HG03064 (cell line): ENCODE measurements at regions not wholly inside any gene's neighbourhood (a gene's known extent, or its start where the extent isn't known, plus 50 kb on each side); places are given as distances from the start of the nearest gene placed in this dataset.
"Not testable (repeated sequence)": the region's sequence is repeated elsewhere in the genome, so short reads cannot be mapped to it uniquely, and the experiment has no call there.

Source experiments
- ATAC-seq: cut with Tn5 transposase; IDR thresholded peaks from one replicate; pipeline ENCODE4 v1.9.1; 2021; ENCODE audit warnings: low read depth; ENCODE audit not compliant: unreplicated experiment

DNA sequence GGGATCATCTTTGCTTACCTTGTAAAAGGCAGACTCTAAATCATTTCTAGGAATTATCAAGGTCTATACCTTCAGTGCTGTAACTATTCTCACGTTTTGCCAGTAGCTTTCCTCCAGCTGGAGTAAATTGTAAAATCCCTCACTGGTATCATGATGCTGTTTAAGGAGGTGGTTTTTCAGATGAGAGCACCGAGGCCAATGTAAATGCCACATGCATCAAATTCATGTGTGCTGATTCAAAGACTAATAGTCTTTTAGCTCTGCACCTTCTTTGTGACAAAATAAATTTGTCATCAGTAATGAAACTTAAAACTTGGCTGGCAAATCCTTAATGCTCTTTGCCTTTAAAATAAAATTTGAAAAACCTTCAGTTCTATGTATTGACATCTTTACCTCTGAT is 503.8 kb downstream of the SETD4 start:
- no peak for ATAC-seq

DNA sequence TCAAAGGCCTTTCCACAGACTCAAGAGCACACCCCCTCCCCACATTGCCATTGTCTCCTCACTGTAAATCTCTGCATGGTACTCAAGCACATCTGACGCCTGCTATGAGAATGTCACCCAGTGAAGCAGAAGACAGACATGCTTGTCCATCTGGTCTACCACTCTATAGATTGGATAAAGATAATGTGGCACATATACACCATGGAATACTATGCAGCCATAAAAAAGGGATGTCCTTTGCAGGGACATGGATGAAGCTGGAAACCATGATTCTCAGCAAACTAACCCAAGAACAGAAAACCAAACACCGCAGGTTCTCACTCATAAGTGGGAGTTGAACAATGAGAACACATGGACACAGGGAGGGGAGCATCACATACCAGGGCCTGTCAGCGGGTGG is 503.4 kb upstream of the RUNX1 start:
- not testable (repeated sequence) for ATAC-seq

DNA sequence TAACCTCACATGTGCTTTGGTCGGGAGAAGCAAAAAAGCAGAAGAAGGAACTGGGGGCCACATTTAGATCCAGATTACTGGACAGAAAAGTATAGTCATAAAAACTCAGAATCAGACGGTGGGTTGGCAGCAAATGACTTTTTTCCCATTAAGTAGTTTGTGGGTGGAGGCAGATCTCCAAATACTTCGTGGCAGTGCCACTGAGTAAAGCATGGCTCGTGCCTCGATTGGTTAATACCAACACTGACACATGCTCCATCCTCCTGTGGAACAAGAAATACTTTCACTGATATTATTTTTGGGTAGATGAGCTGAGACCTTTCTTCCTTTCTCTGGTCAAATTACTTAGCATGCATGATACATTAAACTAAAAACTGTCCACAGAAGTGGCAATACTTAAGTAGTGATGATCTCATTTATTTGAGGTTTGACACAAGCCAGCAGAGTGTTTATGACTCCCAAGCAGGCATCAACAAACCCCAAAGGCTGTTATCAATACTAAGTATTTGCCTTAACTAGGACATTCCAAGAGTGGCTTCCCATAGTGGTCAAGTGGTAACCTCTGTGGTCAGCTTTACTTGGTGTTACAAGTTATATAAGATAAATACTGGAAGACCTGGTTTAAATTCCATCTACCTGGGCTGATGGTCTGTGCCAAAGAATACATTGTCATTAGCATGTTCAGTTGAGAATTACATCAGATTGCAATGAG is 500.0 kb upstream of the RUNX1 start:
- ATAC-seq: no peak

DNA sequence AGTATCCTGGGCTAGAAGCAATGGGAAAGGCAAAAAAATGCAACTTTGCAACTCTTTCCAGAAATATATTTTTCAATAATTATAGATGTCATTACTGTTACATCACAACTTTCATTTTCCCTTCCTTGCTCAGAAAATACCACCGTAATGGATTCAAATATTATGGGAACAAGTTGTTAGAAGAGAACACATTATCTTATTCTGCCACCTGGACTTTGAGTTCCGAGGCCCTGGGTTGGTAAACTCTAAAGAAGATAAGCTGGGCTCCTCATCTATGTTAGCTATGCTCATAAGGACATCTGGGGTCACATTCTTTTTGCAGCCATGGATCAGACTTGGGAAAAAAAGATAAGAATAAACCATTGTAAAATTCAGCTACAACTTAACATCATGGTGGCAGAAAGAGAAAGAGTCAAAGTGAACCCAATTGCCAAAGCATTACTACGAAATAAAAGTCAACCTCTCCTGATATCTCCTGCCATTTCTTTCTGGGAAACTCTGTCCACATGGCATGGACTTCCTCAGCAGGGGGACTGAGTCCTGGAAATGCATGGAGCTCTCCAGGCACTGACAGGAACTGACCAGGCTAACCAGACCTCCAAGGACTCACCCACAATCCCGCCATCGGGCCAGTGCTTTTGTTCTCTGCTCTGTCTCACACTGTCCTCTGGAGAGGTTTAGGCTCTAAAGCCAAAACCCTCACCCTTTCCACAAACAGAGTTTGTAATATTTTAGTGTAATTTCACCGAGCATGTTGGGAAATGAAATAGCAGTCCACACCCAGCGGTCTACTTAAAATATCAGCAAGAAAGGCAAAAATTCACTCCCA is 499.1 kb upstream of the RUNX1 start:
- no peak for ATAC-seq

DNA sequence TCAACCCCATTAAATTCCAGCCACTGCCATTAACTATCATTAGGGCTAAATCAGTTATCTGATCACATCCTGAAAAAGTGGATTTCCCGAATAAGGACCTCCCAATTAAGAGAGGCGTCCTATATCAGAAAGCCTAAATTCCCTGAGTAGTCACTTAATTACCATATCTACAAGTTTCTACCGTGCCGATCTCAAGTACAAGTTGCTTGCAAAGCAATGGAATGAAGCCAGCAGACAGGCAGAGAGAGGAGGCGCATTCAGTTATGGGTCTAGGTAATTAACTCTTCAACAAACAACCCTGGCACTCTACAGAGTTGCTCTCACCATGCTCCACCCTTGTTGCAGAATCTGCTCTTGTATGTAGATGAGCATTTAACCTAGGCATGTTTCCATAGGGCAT is 494.6 kb upstream of the RUNX1 start:
- no peak for ATAC-seq

DNA sequence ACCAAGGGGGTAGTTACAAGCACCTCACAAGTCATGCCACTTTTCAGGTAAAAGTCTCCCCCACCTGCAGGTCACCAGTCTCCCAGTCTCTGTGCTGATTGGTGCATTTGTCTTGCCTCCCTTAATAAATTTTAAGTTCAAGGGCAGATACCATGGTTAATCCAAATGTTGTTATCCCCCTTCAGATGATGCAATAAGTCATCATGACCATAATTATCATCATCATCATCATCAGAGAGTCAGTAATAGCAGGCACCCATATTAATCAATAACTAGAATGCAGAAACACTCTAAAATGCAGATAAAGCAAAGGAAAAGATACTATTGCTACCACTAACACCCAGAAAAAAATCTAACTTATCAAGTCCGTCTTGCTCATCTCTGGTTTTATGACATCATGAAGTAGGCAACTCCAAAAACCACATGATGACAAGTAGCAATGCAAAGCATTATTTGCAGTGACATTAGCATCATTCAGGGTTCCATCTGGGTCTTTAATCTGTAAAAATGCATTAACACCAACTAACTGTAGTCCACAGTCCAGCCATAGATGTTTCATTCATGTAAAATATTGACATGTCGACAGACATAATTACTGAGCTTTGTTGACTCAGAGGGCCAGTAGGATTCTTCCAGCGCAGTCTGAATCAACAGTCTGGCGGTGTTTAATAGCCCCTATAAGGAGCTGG is 492.0 kb upstream of the RUNX1 start:
- no peak for ATAC-seq

DNA sequence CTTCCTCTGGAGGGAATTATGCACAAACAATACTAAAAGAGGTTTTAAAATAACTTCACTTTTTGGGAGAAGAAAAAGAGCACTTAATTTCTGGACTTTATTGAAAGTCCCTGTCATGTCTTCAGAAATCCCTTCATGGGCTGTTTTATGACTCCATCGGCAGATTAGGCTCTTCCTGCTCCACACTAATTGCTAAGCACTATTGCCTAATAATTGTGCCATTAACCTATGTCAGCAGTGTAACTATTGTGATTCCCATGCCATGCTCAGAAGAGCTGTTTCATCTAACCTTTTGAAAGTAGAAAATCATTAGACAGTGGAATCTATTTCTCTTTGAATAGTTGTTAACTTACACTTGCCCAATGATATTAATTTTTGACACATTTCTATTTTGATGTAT is 489.3 kb upstream of the RUNX1 start:
- no peak for ATAC-seq

DNA sequence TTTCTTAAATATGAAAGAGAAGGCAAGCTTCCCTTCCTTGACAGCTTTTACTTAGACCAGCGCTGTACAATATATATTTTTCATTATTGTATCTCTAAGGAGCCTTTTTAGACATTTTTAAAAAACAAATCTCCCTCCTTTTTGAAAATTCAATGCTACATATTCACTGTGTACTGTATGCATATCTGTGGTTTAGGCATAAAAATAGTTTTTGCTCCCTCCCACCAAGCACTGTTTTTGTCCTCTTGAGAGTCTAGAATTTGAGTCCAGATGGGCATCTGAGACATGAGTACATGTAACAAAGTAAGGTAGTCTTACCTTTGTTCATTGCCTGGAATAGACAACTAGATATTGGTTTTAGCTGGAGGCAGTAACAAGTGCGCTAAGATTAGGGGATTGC is 488.5 kb upstream of the RUNX1 start:
- ATAC-seq: no peak

DNA sequence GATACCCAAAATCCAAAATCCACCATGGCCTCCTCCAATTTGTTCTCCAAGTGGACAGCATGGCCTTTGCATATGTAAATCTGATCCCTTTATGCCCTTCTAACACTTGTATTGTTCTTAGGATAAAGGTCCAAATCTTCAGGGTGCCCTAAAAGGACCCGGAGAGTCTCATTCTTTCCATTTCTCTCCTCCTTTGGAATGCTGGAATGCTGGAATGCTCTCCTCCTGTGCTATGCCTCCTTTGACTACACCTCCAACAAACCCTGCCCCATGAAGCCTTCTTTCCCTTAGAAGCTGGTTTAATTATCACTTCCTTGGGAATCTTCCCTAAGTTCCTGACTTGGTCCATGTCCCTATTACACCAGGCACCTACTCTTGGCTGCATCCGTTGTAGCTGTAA is 484.8 kb upstream of the RUNX1 start:
- ATAC-seq: no peak

DNA sequence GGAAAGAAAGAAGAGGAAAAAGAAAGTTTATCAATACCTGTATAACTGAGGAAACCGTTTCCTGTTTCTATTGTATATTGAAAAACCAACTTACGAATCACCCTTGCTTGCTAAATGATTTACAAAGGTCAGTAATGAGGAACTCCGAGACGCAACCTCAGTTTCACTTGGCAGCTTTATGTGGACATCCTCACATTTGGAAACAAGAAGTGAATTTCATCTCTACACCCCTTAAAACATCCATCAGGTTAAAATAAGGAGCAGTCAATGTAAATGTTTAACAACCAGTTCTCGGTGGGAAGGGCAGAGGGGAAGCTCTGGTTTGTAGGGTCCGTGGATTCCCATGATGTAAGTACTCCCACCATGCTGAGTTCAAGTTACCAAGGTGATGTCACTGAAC is 481.7 kb upstream of the RUNX1 start:
- ATAC-seq: no peak

DNA sequence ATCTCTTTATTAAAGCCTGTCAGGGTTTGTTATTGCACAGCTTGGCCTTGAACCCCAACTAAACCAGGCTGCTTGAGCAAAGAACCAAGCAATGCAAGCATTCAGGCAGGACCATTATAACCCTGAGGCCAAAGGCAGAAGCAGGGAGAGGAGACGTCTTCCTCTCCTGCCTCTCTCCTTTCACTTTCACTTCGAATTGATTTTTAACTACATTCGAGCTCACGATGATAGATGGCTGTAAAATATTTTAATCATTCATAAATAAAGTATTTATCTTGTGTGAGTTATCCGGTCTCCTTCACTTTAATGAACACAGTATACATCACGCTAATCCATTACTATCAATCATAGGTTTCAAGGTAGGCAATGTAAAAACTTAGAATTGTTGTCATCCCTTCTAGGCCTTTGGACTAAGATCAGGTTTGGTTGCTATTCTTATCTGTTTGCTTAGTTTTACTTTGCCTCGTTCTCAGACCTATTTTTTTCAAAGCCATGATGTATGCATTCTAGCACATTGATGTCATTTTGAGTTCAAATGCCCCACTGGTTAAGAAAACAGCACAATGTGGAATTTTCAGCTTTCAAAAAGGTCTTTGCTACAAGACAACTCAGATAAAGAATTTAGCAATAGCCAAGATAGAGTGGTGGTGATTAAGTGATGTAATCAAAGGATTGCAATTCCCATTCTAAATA is 480.2 kb upstream of the RUNX1 start:
- ATAC-seq: no peak

DNA sequence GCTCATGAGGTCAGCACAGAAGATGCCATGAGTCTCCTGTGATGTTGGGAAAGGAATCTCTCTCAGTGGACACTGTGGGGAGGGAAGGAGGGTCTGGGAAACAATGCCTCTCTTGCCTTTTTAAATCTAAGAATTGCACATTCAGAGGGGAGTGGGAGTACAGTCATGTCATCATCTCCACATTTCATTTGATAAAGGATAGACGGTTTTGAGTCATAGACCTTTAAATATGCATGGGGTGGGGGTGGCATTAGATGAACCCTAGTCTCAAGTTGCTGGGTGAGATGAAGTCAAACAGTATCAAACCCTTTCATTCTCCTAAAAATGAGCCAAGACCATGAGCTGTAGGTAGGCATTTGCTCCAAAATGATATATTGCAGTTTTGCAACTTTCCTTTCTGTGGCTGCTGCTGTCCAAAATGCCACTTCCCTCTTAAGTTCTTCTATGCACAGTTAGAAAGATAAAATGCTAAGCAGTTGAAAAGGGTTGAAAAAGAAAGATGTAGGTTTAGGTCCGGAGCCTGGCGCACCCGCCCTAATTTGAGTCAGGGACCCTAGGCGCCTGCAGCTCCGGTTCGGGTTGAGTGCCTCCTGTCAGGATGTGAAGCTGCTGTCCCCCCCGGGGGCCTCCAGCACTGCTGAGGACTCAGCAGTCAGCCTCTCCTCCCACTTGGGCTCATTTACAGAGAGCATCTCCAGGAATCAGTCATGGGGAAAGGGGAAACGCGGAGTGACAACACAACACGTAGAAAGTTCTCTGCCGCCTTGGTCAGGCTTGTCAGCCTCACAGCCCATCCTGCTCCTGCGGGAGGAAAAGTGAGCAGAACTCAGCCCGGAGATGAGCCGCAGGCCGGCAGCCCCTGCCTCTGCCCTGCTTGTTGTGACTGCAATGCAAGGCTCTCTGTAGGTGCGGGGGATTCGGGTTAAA is 479.3 kb upstream of the RUNX1 start:
- ATAC-seq: no peak

DNA sequence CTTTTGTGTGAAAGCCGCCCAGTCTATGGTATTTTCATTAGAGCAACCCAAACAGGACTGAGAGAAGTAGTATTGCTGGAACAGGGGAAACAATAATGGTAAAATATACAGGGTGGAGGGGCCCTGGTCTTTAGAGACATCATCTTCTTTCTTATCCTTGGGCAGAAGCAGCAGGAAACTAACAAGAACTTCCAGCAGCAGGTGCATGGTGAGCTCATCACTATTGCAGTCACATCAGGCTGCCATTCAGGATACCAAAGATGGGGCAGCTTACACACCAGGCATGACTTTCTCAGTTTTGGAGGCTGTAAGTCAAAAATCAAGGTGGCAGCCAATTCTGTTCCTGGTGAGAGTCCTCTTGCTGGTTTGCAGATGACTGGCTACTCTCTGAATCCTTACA is 478.3 kb upstream of the RUNX1 start:
- no peak for ATAC-seq

DNA sequence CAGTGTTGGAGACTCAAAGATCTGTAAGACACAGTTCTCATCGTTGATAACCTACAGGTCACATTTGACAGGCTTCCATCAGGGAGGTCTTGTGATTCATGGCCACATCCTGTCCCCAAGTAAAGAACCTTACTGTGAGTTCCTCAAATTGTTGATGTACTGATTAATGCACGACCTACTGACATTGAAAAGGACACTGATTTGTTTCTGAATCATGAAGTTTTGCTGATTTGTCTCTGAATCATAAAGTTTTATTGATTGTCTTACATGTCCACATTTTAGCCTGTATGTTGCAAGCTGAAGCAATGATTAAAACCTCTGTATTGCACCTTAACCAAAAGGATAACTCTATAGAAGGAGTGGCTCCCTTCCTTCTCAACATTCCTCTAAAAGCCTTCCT is 476.3 kb upstream of the RUNX1 start:
- no peak for ATAC-seq

DNA sequence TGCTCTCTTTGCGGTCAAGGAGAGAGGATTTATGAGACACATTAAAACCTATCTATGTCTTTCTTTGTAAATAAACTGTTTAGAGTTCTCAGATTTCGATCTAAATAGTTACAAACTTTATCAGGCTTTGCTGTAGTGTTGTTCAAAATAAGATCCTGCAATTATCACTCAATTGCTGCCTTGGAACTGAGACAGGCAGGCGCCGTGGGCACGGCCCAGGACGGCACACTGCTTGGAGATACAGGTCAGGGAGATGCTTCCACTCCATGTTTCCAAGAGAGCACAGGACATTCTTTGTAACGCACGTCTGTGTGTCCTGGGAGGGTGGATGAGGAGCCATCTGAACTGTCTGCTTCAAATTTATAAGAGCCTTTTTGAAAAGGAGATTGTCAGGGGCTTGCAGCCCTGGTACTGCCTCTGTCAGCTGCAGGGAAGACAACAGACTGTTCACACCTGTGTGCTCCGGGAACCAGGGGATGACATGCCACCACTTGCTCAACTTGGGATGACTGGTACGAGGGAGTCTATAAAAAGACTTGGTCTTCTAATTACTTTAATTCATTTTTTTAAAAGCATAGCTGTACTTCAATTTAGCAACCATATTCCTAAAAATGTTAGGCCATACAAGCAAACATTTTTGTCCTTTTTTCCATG is 472.9 kb upstream of the RUNX1 start:
- ATAC-seq: no peak

DNA sequence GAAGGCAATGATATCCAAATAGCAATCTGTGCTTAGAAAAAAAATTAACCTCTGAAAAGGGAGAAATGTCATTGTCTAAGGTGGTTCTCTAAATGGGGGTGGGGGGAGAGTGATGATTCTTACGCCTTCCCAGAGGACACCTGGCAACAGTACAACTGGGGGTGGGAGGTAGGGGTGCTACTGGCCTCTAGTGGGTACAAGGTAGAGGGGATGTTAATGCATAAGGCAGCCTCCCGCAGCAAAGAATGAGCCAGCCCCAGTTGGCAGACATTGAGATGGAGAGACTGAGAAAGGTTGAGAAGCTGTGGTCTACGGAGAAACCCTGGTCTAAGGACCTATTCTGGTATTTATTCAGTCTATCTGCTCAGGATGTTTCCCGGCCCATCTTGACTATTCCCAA is 472.2 kb upstream of the RUNX1 start:
- ATAC-seq: no peak

DNA sequence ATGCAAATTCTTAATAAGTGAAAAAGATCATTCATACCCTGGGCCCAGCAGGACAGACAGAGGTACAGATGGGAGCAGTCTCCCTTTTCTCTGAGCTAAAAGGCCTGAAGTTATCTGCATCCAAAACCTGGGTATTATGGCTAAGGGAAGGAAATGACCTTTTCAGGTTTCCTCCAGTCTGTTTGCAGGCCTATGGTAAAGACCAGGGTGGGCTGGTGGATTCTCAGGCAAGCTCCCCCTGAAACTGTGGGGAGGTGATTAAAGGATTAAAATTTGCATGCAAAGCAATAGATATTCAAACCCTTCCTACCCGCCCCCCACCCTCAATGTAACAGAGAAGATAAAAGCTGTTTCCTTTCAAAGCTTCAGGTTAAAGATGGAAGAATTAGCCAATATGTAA is 471.8 kb upstream of the RUNX1 start:
- ATAC-seq: no peak

DNA sequence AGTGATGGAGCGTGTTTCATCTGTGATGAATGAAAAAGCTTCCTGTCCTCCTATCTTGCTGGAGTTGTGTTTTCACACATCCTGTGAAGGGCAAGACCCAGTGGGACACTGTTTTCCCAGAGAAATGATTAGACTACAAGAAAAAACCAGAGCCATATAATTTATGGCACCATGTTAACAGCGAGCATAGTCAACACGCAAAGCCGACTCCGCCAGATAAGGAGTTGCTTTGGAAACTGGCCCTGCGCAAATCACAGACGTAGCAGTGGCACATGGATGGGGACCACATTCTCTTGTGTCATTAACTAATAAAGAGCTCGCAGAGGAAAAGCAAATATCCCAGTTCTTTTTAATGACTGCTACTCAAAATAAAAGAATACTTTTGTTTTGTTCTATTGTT is 471.2 kb upstream of the RUNX1 start:
- ATAC-seq: no peak

DNA sequence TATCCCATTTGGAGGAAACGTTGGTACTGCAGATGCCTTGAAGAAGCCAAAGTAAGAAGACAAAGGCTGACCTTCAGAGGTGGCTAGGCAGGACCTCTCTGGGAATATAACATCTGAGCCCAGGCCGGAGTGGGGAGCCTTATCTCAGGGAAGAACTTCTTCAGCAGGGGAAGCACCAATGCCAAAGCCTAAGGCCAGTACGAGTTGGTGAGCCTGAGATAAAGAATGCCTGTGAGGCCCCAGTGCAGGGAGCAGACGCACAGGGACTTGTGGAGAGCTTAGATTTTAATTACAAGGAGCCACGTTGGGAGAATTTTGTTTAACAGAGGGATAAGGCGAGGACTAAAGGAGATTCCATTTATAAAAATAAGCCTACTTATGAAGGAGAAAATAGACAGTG is 468.8 kb upstream of the RUNX1 start:
- ATAC-seq: no peak

DNA sequence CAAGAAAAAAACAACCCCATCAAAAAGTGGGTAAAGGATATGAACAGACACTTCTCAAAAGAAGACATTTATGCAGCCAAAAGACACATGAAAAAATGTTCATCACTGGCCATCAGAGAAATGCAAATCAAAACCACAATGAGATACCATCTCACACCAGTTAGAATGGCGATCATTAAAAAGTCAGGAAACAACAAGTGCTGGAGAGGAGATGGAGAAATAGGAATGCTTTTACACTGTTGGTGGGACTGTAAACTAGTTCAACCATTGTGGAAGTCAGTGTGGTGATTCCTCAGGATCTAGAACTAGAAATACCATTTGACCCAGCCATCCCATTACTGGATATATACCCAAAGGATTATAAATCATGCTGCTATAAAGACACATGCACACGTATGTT is 467.2 kb upstream of the RUNX1 start:
- not testable (repeated sequence) for ATAC-seq
